ENCODE measurements at regions not wholly inside any gene's neighbourhood (a gene's known extent, or its start where the extent isn't known, plus 50 kb on each side); places are given as distances from the start of the nearest gene placed in this dataset.
"Not testable (repeated sequence)": the region's sequence is repeated elsewhere in the genome, so short reads cannot be mapped to it uniquely, and the experiment has no call there.

DNA sequence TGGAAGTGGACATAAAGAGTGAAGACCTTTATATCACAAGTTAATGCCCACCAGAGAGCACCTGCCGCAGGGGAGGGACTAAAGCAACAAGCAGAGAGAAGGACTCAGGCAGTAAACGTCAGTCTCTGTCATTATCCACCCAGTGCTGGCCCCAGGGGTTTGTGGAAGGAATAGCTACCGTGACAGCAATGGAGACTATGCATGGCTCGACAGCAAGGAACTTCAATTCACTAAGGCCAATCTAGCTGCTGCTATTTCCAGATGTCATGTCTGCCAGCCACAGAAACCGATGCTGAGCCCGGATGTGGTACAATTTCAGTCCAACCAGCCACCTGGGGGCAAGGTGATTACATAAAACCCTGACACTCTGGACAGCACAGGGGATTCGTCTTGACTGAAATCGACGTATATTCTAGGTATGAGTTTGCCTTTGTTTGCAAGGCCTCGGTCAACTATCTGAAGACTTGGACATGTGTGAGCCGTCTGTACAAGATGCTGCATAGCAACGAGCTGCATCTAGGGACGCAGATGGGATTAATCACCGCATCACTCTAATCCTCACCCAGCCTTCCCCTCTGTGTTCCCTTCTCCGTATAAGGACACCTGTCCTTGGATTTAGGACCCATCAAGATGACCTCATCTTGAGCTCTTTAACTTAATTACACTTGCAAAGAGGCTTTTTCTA, 154.1 kb upstream of the SH3BP4 start:
- DNase-seq (ENCODE audit: low read depth): no peak

- no peak for DNase-seq (ENCODE audit: low read depth)
Measured at GRCh38 chr2:234796045-234796591, 155.7 kb upstream of the SH3BP4 start.

DNA sequence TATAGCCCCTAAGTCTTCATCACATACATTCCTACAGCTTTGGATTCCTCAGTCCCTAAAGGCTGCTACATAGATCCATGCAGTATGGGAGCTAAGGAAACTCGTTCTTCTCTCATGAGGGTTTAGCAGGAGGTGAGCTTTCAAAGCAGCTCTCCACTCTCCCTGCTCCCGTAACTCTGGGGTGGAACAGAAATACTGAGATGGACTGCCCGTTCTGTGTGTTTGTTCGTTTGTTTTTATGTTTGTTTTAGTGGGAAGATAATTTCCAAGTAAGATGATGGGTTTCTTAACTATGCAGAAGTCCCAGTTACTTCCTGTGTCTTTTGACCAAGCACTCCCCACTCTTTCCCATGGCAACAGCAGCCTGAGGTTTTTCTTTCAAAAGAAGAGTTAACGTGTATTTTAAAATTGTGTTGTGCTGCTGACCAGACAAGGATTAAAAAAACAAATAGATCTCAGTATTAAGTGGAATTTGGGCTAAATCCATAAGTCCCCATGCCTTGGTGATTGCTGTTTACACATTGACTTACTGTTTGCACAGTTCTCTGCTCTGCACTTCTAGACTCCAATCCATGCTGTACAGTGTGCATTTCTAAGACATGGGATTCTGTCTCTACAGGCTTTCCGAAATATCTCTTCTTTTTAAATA, 156.4 kb upstream of the SH3BP4 start:
- DNase-seq (ENCODE audit: low read depth): no peak

GRCh38 chr2:234794866-234795265, 157.0 kb upstream of the SH3BP4 start:
- DNase-seq (ENCODE audit: low read depth): no peak

DNA sequence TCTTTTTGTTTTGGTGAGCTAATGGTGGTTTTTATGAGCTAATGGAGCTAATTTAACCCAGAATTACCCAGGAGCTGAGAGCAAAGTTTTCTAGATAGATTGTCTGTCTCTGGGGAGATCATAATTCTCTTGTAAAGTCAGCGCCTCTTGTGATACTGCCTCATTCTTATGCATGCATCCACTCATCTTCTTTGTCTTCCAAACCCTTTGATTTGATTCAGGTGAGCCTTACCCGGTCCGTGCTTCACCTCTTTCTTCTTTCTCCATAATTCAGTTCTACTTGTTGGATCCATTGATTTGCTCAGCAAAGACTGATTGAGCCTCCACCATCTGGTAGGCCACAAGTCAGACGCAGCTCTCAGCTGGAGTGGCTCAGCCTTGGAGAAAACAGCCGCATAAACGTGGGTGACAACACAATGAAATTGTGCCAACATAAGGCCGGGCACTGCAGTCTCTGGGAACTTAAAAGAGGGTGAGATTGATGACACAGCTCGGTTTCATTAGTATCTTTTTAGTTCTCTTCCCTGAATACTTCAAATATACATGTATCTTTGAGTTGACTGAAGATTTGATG, 158.5 kb upstream of the SH3BP4 start:
- DNase-seq (ENCODE audit: low read depth): no peak

GRCh38 chr2:234792621-234793022, 159.2 kb upstream of the SH3BP4 start:
- no peak for DNase-seq (ENCODE audit: low read depth)

DNA sequence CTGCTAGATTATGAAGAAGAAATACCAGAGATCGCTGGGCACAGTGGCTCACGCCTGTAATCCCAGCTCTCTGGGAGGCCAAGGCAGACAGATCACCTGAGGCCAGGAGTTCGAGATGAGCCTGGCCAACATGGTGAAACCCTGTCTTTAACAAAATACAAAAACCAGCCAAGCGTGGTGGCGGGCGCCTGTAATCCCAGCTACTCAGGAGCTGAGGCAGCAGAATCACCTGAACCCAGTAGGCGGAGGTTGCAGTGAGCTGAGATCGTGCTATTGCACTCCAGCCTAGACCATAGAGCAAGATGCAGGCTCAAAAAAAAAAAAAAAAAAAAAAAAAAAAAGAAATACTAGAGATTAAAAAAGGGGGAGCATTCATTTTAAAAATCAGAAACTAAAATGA, 159.7 kb upstream of the SH3BP4 start:
- not testable (repeated sequence) for DNase-seq (ENCODE audit: low read depth)

DNA sequence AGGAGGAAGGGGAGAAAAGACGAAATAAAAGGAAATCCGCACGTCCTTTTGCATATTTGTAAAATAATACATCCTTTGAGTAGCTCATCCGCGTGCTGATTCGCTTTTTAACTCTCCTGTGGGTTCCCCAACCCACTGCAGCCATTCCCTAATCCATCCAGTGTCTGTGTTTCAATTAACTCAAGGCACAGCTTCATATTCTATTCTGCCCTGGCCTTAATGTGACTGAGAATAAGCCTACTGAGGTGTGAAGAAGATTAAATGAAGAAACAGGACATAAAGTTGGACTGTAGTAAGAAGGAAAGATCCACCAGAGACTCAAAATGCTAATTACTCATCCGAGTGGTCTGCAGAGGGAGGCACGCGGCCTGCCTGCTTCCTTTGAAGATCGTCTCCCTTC, 161.4 kb upstream of the SH3BP4 start:
- no peak for DNase-seq (ENCODE audit: low read depth)

DNA sequence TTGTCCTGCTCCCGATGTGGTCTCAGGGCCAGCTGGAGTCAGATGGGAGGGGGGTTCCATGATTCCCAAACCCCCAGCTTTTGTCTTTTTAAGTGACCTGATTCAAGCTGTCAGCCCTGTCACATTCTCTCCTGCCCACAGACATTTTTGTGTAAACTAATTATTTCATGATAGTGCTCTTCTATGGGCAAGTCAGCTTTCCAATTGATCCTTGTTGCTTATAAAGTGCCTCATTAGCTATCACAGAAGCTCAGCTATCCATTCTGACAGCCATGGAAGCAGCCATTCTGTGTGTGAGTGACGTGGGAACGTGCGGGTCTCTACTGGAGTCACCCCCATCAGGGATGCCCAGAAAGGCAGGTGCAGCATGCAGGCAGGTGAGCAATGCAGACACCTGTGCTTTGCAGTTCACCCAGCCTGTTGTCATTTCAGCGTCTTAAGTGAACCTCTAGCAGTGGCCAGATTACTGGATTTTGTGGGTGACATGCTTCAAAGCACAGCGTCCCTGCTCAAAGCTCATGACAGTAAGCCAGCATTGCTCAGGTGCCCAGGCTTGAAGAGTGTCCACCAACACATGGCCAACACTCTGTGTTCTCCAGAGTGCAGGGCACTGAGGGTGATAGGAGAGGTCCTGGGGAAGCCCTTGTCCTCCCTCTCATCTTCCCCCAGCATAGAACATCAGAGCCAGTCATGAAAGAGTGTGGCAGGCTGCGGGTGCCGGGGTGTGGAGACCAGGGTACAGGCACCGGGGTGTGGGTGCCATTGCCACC, 162.1 kb upstream of the SH3BP4 start:
- DNase-seq (ENCODE audit: low read depth): no peak

DNA sequence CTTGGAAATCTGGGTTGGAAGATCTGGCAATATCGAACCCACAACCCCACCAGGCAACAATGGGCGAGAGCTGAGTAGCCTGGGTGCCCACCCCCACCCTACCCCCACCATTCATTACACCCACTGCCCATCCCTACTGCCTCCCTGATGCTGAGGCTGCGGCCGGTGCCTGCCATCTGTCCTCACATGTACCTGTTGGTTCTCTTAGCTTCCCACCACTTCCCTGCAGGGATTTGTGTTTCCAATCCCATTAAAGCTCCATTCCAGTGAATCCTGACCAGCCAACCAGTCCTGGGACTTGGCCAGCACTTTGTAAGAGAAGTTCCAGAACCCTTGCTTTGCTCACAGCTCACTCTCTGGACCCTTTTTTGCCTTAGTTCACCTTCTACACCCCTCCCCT, 163.0 kb upstream of the SH3BP4 start:
- no peak for DNase-seq (ENCODE audit: low read depth)

- DNase-seq (ENCODE audit: low read depth): no peak
Measured at GRCh38 chr2:234788381-234788780, 163.4 kb upstream of the SH3BP4 start.

- no peak for DNase-seq (ENCODE audit: low read depth)
Measured at GRCh38 chr2:234787114-234787513, 164.7 kb upstream of the SH3BP4 start.

DNA sequence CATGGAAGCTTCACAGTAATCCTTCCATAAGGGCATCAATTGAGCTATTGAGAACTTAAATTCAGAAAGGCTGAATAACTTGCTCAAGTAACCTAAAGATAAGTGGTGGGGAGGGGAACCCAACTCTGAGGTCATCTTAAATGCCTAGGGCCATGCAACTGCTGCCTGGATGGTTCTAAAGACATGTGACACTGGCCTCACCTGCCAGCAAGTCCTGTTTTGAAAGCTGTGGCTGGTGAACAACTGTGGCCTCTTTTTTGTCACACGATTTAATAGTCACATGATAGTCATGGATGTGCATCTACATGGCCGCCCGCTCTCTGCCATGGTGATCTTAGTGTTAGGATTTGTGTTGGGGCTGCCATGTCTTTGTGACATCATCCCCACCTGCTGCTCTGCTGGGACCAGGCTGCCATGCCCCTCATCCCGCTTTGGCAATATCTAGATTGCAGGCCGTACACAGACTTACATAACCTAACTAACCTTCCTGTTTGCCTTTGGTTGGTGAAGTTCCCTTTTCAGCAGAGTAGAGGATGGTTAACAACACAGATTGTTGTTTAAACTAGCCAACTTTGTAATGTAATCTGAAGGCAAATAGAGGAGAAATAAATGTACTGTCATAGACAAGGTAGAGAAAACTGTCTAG, 177.9 kb upstream of the SH3BP4 start:
- DNase-seq (ENCODE audit: low read depth): no peak

- DNase-seq (ENCODE audit: low read depth): no peak
Measured at GRCh38 chr2:234773129-234773528, 178.7 kb upstream of the SH3BP4 start.

- DNase-seq (ENCODE audit: low read depth): no peak
Measured at GRCh38 chr2:234772733-234773060, 179.1 kb upstream of the SH3BP4 start.

DNA sequence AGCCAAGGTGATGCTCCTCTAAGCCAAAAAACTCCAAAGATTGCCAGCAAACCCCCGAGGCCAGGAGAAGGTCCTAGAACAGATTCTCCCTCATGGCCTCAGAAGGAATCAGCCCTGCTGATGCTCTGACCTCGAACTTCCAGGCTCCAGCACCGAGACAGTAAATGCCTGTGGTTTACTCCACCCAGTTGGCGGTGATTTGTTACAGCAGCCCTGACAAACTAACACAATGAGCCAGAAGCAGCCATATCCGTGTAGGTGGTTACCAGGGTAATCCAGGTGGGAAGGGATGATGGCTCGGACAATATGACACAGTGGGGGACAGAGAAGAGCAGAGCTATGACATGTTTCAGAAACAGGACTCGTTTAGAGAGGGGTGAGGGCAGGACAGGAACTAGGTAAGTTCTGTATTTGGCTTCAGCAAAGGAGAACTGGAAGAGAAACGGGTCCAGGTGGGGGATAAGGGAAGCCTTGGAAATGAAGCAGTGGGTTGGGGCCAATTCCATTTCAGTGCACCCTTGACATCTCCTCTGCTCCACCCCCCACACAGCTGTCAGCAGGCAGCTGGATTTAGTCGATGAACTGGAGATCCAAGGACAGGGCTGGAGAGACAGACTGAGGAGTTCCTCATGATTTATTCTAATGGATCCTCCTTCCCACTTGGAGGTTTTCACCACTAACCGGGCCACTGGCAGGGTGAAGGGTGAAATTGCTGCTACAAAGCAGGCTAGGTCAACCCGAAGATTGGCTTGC, 179.7 kb upstream of the SH3BP4 start:
- no peak for DNase-seq (ENCODE audit: low read depth)

DNA sequence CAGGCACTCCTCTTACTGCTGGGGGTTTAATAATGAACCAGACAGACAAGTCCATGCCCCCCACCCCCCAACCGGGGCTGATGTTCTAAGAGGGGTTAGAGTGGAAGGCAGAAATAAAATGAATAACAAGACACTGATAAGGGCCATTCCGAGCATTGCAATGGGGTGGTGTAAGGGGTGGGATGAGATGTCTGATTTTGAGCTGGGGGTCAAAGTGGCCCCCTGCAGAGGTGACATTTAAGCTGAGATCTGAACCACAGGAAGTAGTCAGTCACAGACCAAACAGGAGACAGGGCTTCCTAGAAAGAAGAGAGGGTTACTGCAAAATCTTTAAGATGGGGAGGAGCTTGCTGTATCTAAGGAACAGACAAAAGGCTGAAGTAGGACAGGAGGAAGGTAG, 180.6 kb upstream of the SH3BP4 start:
- no peak for DNase-seq (ENCODE audit: low read depth)

DNA sequence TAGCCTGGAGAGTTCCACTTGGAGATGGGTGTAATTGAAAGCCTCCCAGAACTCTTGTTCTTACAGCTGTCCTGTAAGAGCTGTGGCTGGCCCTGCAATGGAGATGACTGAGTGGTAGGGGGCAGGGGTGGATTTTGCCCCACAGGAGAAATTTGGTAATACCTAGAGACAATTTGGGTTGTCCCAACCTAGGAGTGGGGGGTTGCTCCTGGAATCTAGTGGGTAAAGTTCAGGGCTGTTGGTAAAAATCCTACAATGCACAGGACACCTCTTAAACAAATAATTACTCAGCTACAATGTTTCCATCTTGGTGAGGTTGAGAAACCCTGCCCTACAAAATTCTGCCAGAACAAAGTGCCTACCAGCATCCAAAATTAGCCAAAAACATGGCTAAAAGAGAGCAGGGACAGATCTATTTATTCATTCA, 181.1 kb upstream of the SH3BP4 start:
- DNase-seq (ENCODE audit: low read depth): no peak

- no peak for DNase-seq (ENCODE audit: low read depth)
Measured at GRCh38 chr2:234770031-234770506, 181.7 kb upstream of the SH3BP4 start.

- DNase-seq (ENCODE audit: low read depth): no peak
Measured at GRCh38 chr2:234768608-234769196, 183.1 kb upstream of the SH3BP4 start.

GRCh38 chr2:234765279-234765678, 186.5 kb upstream of the SH3BP4 start:
- DNase-seq (ENCODE audit: low read depth): no peak
